ENCODE measurements at regions not wholly inside any gene's neighbourhood (a gene's known extent, or its start where the extent isn't known, plus 50 kb on each side); places are given as distances from the start of the nearest gene placed in this dataset.

- in situ Hi-C loops (cut with MboI; ENCODE audit: low sequenced_read_pairs): no loop called here
- no peak overlapping the region for H2AFZ ChIP-seq (replicated peaks; ENCODE audit: low read length, poor library complexity)
- no peaks in the 10 kb centered on the region for H3K79me1 ChIP-seq (ENCODE audit: low read depth in 1 of 2, low read length in 2 of 2)
- no peak overlapping the region for H2AK9ac ChIP-seq (replicated peaks; ENCODE audit: low read depth, low read length, poor library complexity)
- no peaks in the 10 kb centered on the region for H3K9me3 ChIP-seq (ENCODE audit: control insufficient read depth, insufficient read depth, low read length)
- no peak overlapping the region for H2BK120ac ChIP-seq (ENCODE audit: low read depth, low read length)
- ATAC-seq (ENCODE audit: low read depth) (no peak), DNase-seq (no peak)
- H2BK20ac ChIP-seq (ENCODE audit: low read depth, low read length): no peak overlapping the region
- H3K27ac ChIP-seq (ENCODE audit: insufficient read depth, low read length): no peak overlapping the region
- no peak overlapping the region for H2BK15ac ChIP-seq (ENCODE audit: low read depth, low read length)
- H3K4me3 ChIP-seq (ENCODE audit: insufficient read depth, low read depth, low read length): no peak overlapping the region
- no peak overlapping the region for H3K4ac ChIP-seq (ENCODE audit: low read depth, low read length)
- no peak overlapping the region for H4K5ac ChIP-seq (ENCODE audit: low read depth, low read length)
- no peak overlapping the region for H2AK5ac ChIP-seq (ENCODE audit: low read depth, low read length)
- no peaks in the 10 kb centered on the region for H3K36me3 ChIP-seq (ENCODE audit: control insufficient read depth, insufficient read depth, low read length)
- H3K14ac ChIP-seq (replicated peaks; ENCODE audit: low read depth, low read length): no peak overlapping the region
- no peak overlapping the region for H4K91ac ChIP-seq (ENCODE audit: insufficient read depth, low read depth, low read length)
- no peak overlapping the region for H4K8ac ChIP-seq (ENCODE audit: low read depth in 2 of 2, low read length in 2 of 2)
- no peak overlapping the region for H3K18ac ChIP-seq (ENCODE audit: low read depth, low read length)
- dilution Hi-C loops (cut with HindIII; ENCODE audit: low sequenced_read_pairs, unreplicated experiment): no loop called here
- 82% methylated on average over 4 of the region's 8 CpGs; no CpG with 5 or more reads in 1 of the 2 experiments for WGBS, 2 experiments (ENCODE audit: extremely low coverage in 2 of 2, insufficient read length in 1 of 2)
- H3K4me2 ChIP-seq (ENCODE audit: low read depth, low read length): no peak overlapping the region
- 0 out of 2 replicates have a peak, but pooled peaks cover 6% of the 10 kb centered on the region for H4K20me1 ChIP-seq (ENCODE audit: insufficient read depth, low read length)
- BruUV-seq (replicated peaks): no TSS peak
- no peak overlapping the region for H3K9ac ChIP-seq (ENCODE audit: low read depth, low read length)
- H3K4me1 ChIP-seq (ENCODE audit: control insufficient read depth, insufficient read depth, low read length): no peaks in the 10 kb centered on the region
- H3K9me1 ChIP-seq (ENCODE audit: insufficient read depth, low read length): no peaks in the 10 kb centered on the region
- no peak overlapping the region for H3K23ac ChIP-seq (ENCODE audit: low read depth, low read length)
- intact Hi-C loops (cut with micrococcal nuclease): no loop called here
- H2BK5ac ChIP-seq (ENCODE audit: low read depth, low read length, poor library complexity, severe bottlenecking): no peak overlapping the region
- ChIA-PET CTCF (no interaction called here), POLR2A (ENCODE audit: unreplicated experiment) (no interaction called here)
- no peak overlapping the region for H3K56ac ChIP-seq (ENCODE audit: extremely low read depth, insufficient read depth, low read length)
- TF ChIP-seq RFX5 (IDR thresholded peaks at IDR 0.05; ENCODE audit: low read depth, low read length) (no peak), SMC3 (IDR thresholded peaks at IDR 0.05; ENCODE audit: low read depth, low read length) (no peak), BHLHE40 (IDR thresholded peaks at IDR 0.05; ENCODE audit: low read depth, low read length) (no peak), POLR2A (IDR thresholded peaks at IDR 0.05; ENCODE audit: low read depth, low read length) (no peak), MAZ (IDR thresholded peaks at IDR 0.05; ENCODE audit: borderline replicate concordance, low read depth, low read length) (no peak), FOS (IDR thresholded peaks at IDR 0.05; ENCODE audit: low read depth, low read length) (no peak), NFE2L2 (IDR thresholded peaks at IDR 0.05; ENCODE audit: low read depth, low read length) (no peak), CTCF (conservative IDR thresholded peaks at IDR 0.05; ENCODE audit: low read depth, low read length) (no peak), RCOR1 (IDR thresholded peaks at IDR 0.05; ENCODE audit: insufficient replicate concordance, low read length) (no peak), RAD21 (IDR thresholded peaks at IDR 0.05; ENCODE audit: low read length) (no peak)
- peaks cover 28% of the 10 kb centered on the region for H3K27me3 ChIP-seq (ENCODE audit: control insufficient read depth, insufficient read depth, low read length)
These were observed 74.3 kb upstream of the SLCO4A1 start for GRCh38 chr20:62568045-62568389.

Measured in IMR-90 (cell line).